ENCODE measurements at regions not wholly inside any gene's neighbourhood (a gene's known extent, or its start where the extent isn't known, plus 50 kb on each side); places are given as distances from the start of the nearest gene placed in this dataset.

- TF ChIP-seq CTCF (IDR thresholded peaks at IDR 0.05; ENCODE audit: control insufficient read depth, extremely low read depth, insufficient read depth) = no peak
- H3K4me3 ChIP-seq (ENCODE audit: low read depth, low read length) = no peak overlapping the region
- DNase-seq (ENCODE audit: low read depth) = no peak
Measured at GRCh38 chr9:81508476-81508875, 180.9 kb downstream of the TLE1 start.

GRCh38 chr9:81506941-81507864, 182.1 kb downstream of the TLE1 start:
- DNase-seq (ENCODE audit: low read depth) = no peak
- H3K4me3 ChIP-seq (ENCODE audit: low read depth, low read length) = no peak overlapping the region
- TF ChIP-seq CTCF (IDR thresholded peaks at IDR 0.05; ENCODE audit: control insufficient read depth, extremely low read depth, insufficient read depth) = no peak

GRCh38 chr9:81499594-81499993, 189.8 kb downstream of the TLE1 start:
- no peak for DNase-seq (ENCODE audit: low read depth)
- TF ChIP-seq CTCF (IDR thresholded peaks at IDR 0.05; ENCODE audit: control insufficient read depth, extremely low read depth, insufficient read depth) = no peak
- H3K4me3 ChIP-seq (ENCODE audit: low read depth, low read length) = no peak overlapping the region

- no peak for TF ChIP-seq CTCF (IDR thresholded peaks at IDR 0.05; ENCODE audit: control insufficient read depth, extremely low read depth, insufficient read depth)
- no peak overlapping the region for H3K4me3 ChIP-seq (ENCODE audit: low read depth, low read length)
- no peak for DNase-seq (ENCODE audit: low read depth)
Measured at GRCh38 chr9:81499021-81499454, 190.3 kb downstream of the TLE1 start.

GRCh38 chr9:81498576-81498975, 190.8 kb downstream of the TLE1 start:
- no peak overlapping the region for H3K4me3 ChIP-seq (ENCODE audit: low read depth, low read length)
- no peak for DNase-seq (ENCODE audit: low read depth)
- TF ChIP-seq CTCF (IDR thresholded peaks at IDR 0.05; ENCODE audit: control insufficient read depth, extremely low read depth, insufficient read depth) = no peak

GRCh38 chr9:81497091-81497490, 192.3 kb downstream of the TLE1 start:
- no peak for TF ChIP-seq CTCF (IDR thresholded peaks at IDR 0.05; ENCODE audit: control insufficient read depth, extremely low read depth, insufficient read depth)
- DNase-seq (ENCODE audit: low read depth) = no peak
- H3K4me3 ChIP-seq (ENCODE audit: low read depth, low read length) = no peak overlapping the region
